ENCODE measurements at regions not wholly inside any gene's neighbourhood (a gene's known extent, or its start where the extent isn't known, plus 50 kb on each side); places are given as distances from the start of the nearest gene placed in this dataset.
"Not testable (repeated sequence)": the region's sequence is repeated elsewhere in the genome, so short reads cannot be mapped to it uniquely, and the experiment has no call there.

DNA sequence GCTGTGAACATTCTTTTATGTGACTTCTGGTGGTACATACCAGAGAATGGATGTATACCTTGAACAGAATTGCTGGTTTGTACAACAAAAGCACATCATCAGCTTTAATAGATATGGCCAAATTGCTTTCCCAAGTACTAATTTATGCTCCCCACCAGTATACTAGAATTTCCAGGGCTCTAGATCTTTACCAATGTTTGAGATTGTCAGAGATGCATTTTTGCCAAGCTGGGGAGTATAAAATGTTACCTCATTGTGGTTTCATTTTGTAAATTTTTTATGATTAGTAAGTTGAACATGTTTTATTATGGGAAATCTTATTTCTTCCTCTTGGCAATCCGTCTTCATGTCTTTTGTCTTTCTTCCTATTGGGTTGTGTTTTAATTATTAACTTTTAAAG is 179.9 kb upstream of the TMEM106B start:
- Histone ChIP-seq H3K36me3 (ENCODE audit: insufficient read depth, low read length) (no peaks in the 10 kb centered on the region), H3K9me2 (ENCODE audit: insufficient read depth, low read length) (no peaks in the 10 kb centered on the region), H4K20me1 (ENCODE audit: insufficient read depth, low read length) (no peaks in the 10 kb centered on the region), H2AFZ (ENCODE audit: low read length) (no peak overlapping the region), H3K4me3 (ENCODE audit: low read depth, low read length, poor library complexity, severe bottlenecking) (no peak overlapping the region), H3K79me2 (ENCODE audit: insufficient read depth, low read depth, low read length) (no peaks in the 10 kb centered on the region), H3K4me1 (ENCODE audit: insufficient read depth, low read length, poor library complexity, severe bottlenecking) (no peaks in the 10 kb centered on the region), H3K4me2 (ENCODE audit: low read length) (no peak overlapping the region), H3K27ac (ENCODE audit: low read depth, low read length, poor library complexity, severe bottlenecking) (no peak overlapping the region), H3K9me3 (ENCODE audit: low read length) (no peaks in the 10 kb centered on the region)
- ChIA-PET CTCF (ENCODE audit: unreplicated experiment) (interaction anchor here (0.6 kb wide), 1 partner anchor 1176 kb away, joined by 3 read pairs; no protein-coding TSS in a partner anchor), POLR2A (no interaction called here)
- intact Hi-C loops (cut with micrococcal nuclease; ENCODE audit: unreplicated experiment), result no loop called here
- BruUV-seq (replicated peaks), result no TSS peak
- no peak for DNase-seq (ENCODE audit: low spot score)
- no peak for TF ChIP-seq EZH2phosphoT487 (IDR thresholded peaks at IDR 0.05; ENCODE audit: borderline replicate concordance, low read depth, low read length)
- TF ChIP-seq, protein P1, sequence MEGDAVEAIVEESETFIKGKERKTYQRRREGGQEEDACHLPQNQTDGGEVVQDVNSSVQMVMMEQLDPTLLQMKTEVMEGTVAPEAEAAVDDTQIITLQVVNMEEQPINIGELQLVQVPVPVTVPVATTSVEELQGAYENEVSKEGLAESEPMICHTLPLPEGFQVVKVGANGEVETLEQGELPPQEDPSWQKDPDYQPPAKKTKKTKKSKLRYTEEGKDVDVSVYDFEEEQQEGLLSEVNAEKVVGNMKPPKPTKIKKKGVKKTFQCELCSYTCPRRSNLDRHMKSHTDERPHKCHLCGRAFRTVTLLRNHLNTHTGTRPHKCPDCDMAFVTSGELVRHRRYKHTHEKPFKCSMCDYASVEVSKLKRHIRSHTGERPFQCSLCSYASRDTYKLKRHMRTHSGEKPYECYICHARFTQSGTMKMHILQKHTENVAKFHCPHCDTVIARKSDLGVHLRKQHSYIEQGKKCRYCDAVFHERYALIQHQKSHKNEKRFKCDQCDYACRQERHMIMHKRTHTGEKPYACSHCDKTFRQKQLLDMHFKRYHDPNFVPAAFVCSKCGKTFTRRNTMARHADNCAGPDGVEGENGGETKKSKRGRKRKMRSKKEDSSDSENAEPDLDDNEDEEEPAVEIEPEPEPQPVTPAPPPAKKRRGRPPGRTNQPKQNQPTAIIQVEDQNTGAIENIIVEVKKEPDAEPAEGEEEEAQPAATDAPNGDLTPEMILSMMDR (conservative IDR thresholded peaks at IDR 0.05; ENCODE audit: low read length), result no peak

DNA sequence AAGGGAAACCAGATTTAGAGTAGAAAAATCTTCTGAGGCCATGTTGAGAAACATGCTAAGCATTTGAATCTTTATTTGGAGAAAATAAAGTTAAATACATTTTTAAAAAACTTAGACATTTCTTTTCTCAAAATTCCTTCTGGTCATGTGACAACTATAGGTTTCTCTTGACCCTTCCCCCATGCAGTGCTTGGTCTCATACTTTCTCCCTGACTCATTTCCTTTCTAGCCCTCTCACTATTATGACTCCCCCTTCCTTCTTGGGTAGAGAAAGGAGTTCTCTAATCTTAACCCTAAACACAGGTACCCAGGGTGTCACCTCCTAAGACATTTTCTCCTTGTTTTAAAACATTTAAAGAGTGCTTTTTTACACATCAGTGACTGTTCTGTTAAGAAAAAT is 179.5 kb upstream of the TMEM106B start:
- Histone ChIP-seq H4K20me1 (ENCODE audit: insufficient read depth, low read length) (no peaks in the 10 kb centered on the region), H3K79me2 (ENCODE audit: insufficient read depth, low read depth, low read length) (no peaks in the 10 kb centered on the region), H3K27ac (ENCODE audit: low read depth, low read length, poor library complexity, severe bottlenecking) (no peak overlapping the region), H3K9me3 (ENCODE audit: low read length) (no peaks in the 10 kb centered on the region), H3K4me1 (ENCODE audit: insufficient read depth, low read length, poor library complexity, severe bottlenecking) (no peaks in the 10 kb centered on the region), H3K4me2 (ENCODE audit: low read length) (no peak overlapping the region), H3K36me3 (ENCODE audit: insufficient read depth, low read length) (no peaks in the 10 kb centered on the region), H3K4me3 (ENCODE audit: low read depth, low read length, poor library complexity, severe bottlenecking) (no peak overlapping the region), H3K9me2 (ENCODE audit: insufficient read depth, low read length) (no peaks in the 10 kb centered on the region), H2AFZ (ENCODE audit: low read length) (no peak overlapping the region)
- ChIA-PET CTCF (ENCODE audit: unreplicated experiment) (interaction anchor here (0.6 kb wide), 1 partner anchor 1176 kb away, joined by 3 read pairs; no protein-coding TSS in a partner anchor), POLR2A (no interaction called here)
- BruUV-seq (replicated peaks), result no TSS peak
- TF ChIP-seq, protein P1 (conservative IDR thresholded peaks at IDR 0.05; ENCODE audit: low read length), result no peak
- no peak for TF ChIP-seq EZH2phosphoT487 (IDR thresholded peaks at IDR 0.05; ENCODE audit: borderline replicate concordance, low read depth, low read length)
- no peak for DNase-seq (ENCODE audit: low spot score)
- intact Hi-C loops (cut with micrococcal nuclease; ENCODE audit: unreplicated experiment), result no loop called here

DNA sequence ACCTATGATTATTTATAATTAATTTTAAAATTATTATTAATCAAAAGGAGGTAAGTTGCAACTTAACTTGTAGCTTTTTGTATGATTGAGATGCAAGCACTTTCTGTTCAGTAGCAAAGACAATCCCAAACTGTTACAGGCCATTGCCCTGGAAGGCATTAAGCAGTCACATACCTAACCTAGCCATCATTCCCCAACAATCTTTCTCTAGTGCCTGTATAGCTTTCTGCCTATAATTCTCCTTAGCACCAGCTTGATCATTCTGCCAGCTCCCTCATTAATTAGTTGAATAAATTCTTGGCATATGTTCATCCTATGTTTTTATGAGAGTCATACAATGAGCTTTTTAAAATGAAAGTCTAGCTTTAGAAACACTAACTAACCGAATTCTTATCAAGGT is 178.9 kb upstream of the TMEM106B start:
- CTCF ChIA-PET (ENCODE audit: unreplicated experiment), result no interaction called here
- H3K9me3 ChIP-seq (ENCODE audit: low read length), result no peaks in the 10 kb centered on the region
- H4K20me1 ChIP-seq (ENCODE audit: insufficient read depth, low read length), result no peaks in the 10 kb centered on the region
- H2AFZ ChIP-seq (ENCODE audit: low read length), result no peak overlapping the region
- H3K4me1 ChIP-seq (ENCODE audit: insufficient read depth, low read length, poor library complexity, severe bottlenecking), result no peaks in the 10 kb centered on the region
- H3K9me2 ChIP-seq (ENCODE audit: insufficient read depth, low read length), result no peaks in the 10 kb centered on the region
- H3K36me3 ChIP-seq (ENCODE audit: insufficient read depth, low read length), result no peaks in the 10 kb centered on the region
- POLR2A ChIA-PET, result no interaction called here
- no peak overlapping the region for H3K27ac ChIP-seq (ENCODE audit: low read depth, low read length, poor library complexity, severe bottlenecking)
- H3K4me3 ChIP-seq (ENCODE audit: low read depth, low read length, poor library complexity, severe bottlenecking), result no peak overlapping the region
- TF ChIP-seq EZH2phosphoT487 (IDR thresholded peaks at IDR 0.05; ENCODE audit: borderline replicate concordance, low read depth, low read length), result no peak
- TF ChIP-seq, protein P1 (conservative IDR thresholded peaks at IDR 0.05; ENCODE audit: low read length), result no peak
- no peaks in the 10 kb centered on the region for H3K79me2 ChIP-seq (ENCODE audit: insufficient read depth, low read depth, low read length)
- intact Hi-C loops (cut with micrococcal nuclease; ENCODE audit: unreplicated experiment), result no loop called here
- no peak for DNase-seq (ENCODE audit: low spot score)
- H3K4me2 ChIP-seq (ENCODE audit: low read length), result no peak overlapping the region
- no TSS peak for BruUV-seq (replicated peaks)

DNA sequence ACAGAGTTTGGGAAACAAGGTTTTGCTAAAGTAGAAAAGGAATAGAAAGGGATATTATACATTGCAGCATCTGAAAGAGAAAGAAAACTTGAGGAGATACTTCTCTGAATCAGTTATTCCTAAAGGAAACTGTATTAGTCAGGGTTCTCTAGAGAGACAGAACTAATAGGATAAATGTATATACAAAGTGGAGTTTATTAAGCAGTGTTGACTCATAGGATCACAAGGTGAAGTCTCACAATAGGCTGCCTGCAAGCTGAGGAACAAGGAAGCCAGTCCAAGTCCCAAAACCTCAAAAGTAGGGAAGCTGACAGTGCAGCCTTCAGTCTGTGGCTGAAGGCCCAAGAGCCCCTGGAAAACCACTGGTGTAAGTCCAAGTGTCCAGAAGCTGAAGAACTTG is 167.6 kb upstream of the TMEM106B start:
- H3K4me3 ChIP-seq (ENCODE audit: low read depth, low read length, poor library complexity, severe bottlenecking); CTCF ChIA-PET (ENCODE audit: unreplicated experiment); intact Hi-C loops (cut with micrococcal nuclease; ENCODE audit: unreplicated experiment); H3K36me3 ChIP-seq (ENCODE audit: insufficient read depth, low read length); H4K20me1 ChIP-seq (ENCODE audit: insufficient read depth, low read length); H3K9me3 ChIP-seq (ENCODE audit: low read length); POLR2A ChIA-PET; BruUV-seq (replicated peaks); H3K27ac ChIP-seq (ENCODE audit: low read depth, low read length, poor library complexity, severe bottlenecking); H3K4me1 ChIP-seq (ENCODE audit: insufficient read depth, low read length, poor library complexity, severe bottlenecking); H3K9me2 ChIP-seq (ENCODE audit: insufficient read depth, low read length); DNase-seq (ENCODE audit: low spot score); H3K79me2 ChIP-seq (ENCODE audit: insufficient read depth, low read depth, low read length); H2AFZ ChIP-seq (ENCODE audit: low read length); H3K4me2 ChIP-seq (ENCODE audit: low read length): not testable (repeated sequence)

All from OCI-LY7 (cell line).